ENCODE measurements at regions not wholly inside any gene's neighbourhood (a gene's known extent, or its start where the extent isn't known, plus 50 kb on each side); places are given as distances from the start of the nearest gene placed in this dataset.

DNA sequence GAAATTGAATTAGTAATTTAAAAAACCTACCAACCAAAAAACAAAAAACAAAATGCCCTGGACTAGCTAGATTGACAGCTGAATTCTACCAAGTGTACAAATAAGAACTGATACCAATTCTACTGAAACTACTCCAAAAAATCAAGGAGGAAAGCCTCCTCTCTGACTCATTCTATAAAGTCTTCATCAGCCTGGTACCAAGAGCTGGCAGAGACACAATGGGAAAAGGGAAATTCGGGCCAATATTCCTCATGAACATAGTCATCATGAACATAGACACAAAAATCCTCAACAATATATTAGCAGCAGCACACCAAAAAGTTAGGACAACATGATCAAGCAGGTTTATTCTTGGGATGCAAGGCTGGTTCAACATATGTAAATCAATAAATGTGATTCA is 2667.7 kb upstream of the PCDH20 start:
- TF ChIP-seq, protein P1, sequence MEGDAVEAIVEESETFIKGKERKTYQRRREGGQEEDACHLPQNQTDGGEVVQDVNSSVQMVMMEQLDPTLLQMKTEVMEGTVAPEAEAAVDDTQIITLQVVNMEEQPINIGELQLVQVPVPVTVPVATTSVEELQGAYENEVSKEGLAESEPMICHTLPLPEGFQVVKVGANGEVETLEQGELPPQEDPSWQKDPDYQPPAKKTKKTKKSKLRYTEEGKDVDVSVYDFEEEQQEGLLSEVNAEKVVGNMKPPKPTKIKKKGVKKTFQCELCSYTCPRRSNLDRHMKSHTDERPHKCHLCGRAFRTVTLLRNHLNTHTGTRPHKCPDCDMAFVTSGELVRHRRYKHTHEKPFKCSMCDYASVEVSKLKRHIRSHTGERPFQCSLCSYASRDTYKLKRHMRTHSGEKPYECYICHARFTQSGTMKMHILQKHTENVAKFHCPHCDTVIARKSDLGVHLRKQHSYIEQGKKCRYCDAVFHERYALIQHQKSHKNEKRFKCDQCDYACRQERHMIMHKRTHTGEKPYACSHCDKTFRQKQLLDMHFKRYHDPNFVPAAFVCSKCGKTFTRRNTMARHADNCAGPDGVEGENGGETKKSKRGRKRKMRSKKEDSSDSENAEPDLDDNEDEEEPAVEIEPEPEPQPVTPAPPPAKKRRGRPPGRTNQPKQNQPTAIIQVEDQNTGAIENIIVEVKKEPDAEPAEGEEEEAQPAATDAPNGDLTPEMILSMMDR (IDR thresholded peaks at IDR 0.05) = no peak
- TF ChIP-seq, protein P2, sequence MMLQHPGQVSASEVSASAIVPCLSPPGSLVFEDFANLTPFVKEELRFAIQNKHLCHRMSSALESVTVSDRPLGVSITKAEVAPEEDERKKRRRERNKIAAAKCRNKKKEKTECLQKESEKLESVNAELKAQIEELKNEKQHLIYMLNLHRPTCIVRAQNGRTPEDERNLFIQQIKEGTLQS (CRISPR knock-in tag; conservative IDR thresholded peaks at IDR 0.05) = no peak
- TF ChIP-seq SP1 (CRISPR knock-in tag; conservative IDR thresholded peaks at IDR 0.05) (no peak), GABPB1 (CRISPR knock-in tag; IDR thresholded peaks at IDR 0.05) (no peak), ZNF317 (CRISPR knock-in tag; IDR thresholded peaks at IDR 0.05; ENCODE audit: borderline replicate concordance, low read depth) (no peak), NFE2L1 (CRISPR knock-in tag; IDR thresholded peaks at IDR 0.05) (no peak)
- TF ChIP-seq, protein P3, sequence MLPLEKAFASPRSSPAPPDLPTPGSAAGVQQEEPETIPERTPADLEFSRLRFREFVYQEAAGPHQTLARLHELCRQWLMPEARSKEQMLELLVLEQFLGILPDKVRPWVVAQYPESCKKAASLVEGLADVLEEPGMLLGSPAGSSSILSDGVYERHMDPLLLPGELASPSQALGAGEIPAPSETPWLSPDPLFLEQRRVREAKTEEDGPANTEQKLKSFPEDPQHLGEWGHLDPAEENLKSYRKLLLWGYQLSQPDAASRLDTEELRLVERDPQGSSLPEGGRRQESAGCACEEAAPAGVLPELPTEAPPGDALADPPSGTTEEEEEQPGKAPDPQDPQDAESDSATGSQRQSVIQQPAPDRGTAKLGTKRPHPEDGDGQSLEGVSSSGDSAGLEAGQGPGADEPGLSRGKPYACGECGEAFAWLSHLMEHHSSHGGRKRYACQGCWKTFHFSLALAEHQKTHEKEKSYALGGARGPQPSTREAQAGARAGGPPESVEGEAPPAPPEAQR (CRISPR knock-in tag; IDR thresholded peaks at IDR 0.05) = no peak
